ENCODE measurements at regions not wholly inside any gene's neighbourhood (a gene's known extent, or its start where the extent isn't known, plus 50 kb on each side); places are given as distances from the start of the nearest gene placed in this dataset.

DNA sequence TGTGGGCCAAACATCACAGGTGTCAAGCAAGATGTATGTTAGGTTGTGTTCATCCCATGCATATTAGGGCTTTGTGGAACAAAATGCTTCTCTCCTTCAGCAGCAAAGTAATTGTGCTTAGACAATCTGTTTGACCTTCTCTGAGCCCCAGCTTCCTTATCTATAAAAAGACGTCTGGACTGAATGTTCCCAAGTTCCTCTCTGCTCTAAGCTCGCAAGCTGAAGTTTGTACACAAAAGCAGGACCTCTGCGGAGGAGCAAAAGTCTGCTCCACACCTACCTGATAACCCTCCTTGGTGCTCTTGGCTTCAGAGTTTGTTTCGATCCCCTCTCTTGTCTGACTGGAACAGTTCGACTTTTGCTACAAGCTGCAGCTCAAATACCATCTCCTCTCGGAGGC is 95.7 kb upstream of the UBL3 start:
- TF ChIP-seq EZH2phosphoT487 (IDR thresholded peaks at IDR 0.05; ENCODE audit: insufficient read depth, low read depth) (no peak), EZH2 (IDR thresholded peaks at IDR 0.05; ENCODE audit: insufficient read depth, poor library complexity, severe bottlenecking) (no peak)
